Muscle layer of duodenum (tissue), 2 donors: ENCODE measurements at regions not wholly inside any gene's neighbourhood (a gene's known extent, or its start where the extent isn't known, plus 50 kb on each side); places are given as distances from the start of the nearest gene placed in this dataset.

Source experiments
- H3K27ac ChIP-seq: one replicate; pipeline ENCODE4 v1.7.0; 2013; ENCODE audit warnings: mild to moderate bottlenecking, low read length
- H3K27me3 ChIP-seq: one replicate; pipeline ENCODE4 v1.7.0; 2013; ENCODE audit warnings: low read depth, mild to moderate bottlenecking, control low read depth, low read length
- H3K36me3 ChIP-seq, 2 donors: one replicate each; pipeline ENCODE4 v1.7.0; 2013; ENCODE audit warnings: low read length in 2 of 2, control low read depth in 1 of 2, mild to moderate bottlenecking in 1 of 2; ENCODE audit not compliant: insufficient read depth in 2 of 2, control insufficient read depth in 1 of 2
- H3K4me1 ChIP-seq, 2 donors: one replicate each; pipeline ENCODE4 v1.7.0; 2013; ENCODE audit warnings: low read length in 2 of 2, mild to moderate bottlenecking in 2 of 2, control low read depth in 1 of 2, moderate library complexity in 1 of 2; ENCODE audit not compliant: insufficient read depth in 2 of 2, control insufficient read depth in 1 of 2
- H3K4me3 ChIP-seq, 2 donors: one replicate each; pipeline ENCODE4 v1.7.0; 2013; ENCODE audit warnings: low read length in 2 of 2, low read depth in 1 of 2, mild to moderate bottlenecking in 1 of 2
- H3K9me3 ChIP-seq, 2 donors: one replicate each; pipeline ENCODE4 v1.7.0; 2013; ENCODE audit warnings: low read length in 2 of 2, control low read depth in 1 of 2, mild to moderate bottlenecking in 1 of 2; ENCODE audit not compliant: control insufficient read depth in 1 of 2
- donor health status: healthy.

GRCh38 chr4:184306949-184307348 lies 89.3 kb upstream of the ENPP6 start:
- Histone ChIP-seq H3K27ac (no peak overlapping the region), H3K4me3 (no peak overlapping the region), H3K4me1 (no peaks in the 10 kb centered on the region), H3K36me3 (no peaks in the 10 kb centered on the region), H3K27me3 (no peaks in the 10 kb centered on the region), H3K9me3 (peaks cover 0 to 3% of the 10 kb centered on the region in 2 donors)

GRCh38 chr4:184306470-184306869 lies 88.8 kb upstream of the ENPP6 start:
- H3K9me3 ChIP-seq: peaks cover 0 to 3% of the 10 kb centered on the region in 2 donors
- no peaks in the 10 kb centered on the region for H3K4me1 ChIP-seq
- H3K27me3 ChIP-seq: no peaks in the 10 kb centered on the region
- H3K4me3 ChIP-seq: no peak overlapping the region
- no peaks in the 10 kb centered on the region for H3K36me3 ChIP-seq
- H3K27ac ChIP-seq: no peak overlapping the region

GRCh38 chr4:184300816-184301215 lies 83.1 kb upstream of the ENPP6 start:
- H3K4me1 ChIP-seq: no peaks in the 10 kb centered on the region
- peaks cover 0 to 3% of the 10 kb centered on the region in 2 donors for H3K9me3 ChIP-seq

GRCh38 chr4:184298254-184298653 lies 80.6 kb upstream of the ENPP6 start:
- Histone ChIP-seq H3K27me3 (no peaks in the 10 kb centered on the region), H3K4me1 (no peaks in the 10 kb centered on the region), H3K9me3 (no peaks in the 10 kb centered on the region), H3K4me3 (no peak overlapping the region), H3K36me3 (no peaks in the 10 kb centered on the region), H3K27ac (no peak overlapping the region)

More at GRCh38 chr4:184300816-184301215, 83.1 kb upstream of the ENPP6 start:
- no peak overlapping the region for H3K27ac ChIP-seq
- no peaks in the 10 kb centered on the region for H3K36me3 ChIP-seq
- no peak overlapping the region for H3K4me3 ChIP-seq
- no peaks in the 10 kb centered on the region for H3K27me3 ChIP-seq

- Histone ChIP-seq H3K27me3 (no peaks in the 10 kb centered on the region), H3K4me1 (no peaks in the 10 kb centered on the region), H3K36me3 (no peaks in the 10 kb centered on the region), H3K9me3 (no peaks in the 10 kb centered on the region), H3K4me3 (no peak overlapping the region), H3K27ac (no peak overlapping the region)
Measured at GRCh38 chr4:184295206-184295605, 77.5 kb upstream of the ENPP6 start.

GRCh38 chr4:184294606-184295133 lies 77.0 kb upstream of the ENPP6 start:
- no peaks in the 10 kb centered on the region for H3K27me3 ChIP-seq

GRCh38 chr4:184293552-184293951 lies 75.9 kb upstream of the ENPP6 start:
- H3K9me3 ChIP-seq: no peaks in the 10 kb centered on the region
- no peaks in the 10 kb centered on the region for H3K4me1 ChIP-seq
- no peaks in the 10 kb centered on the region for H3K36me3 ChIP-seq
- no peak overlapping the region for H3K27ac ChIP-seq
- H3K4me3 ChIP-seq: no peak overlapping the region
- H3K27me3 ChIP-seq: no peaks in the 10 kb centered on the region

More at GRCh38 chr4:184294606-184295133, 77.0 kb upstream of the ENPP6 start:
- H3K27ac ChIP-seq: no peak overlapping the region
- H3K4me3 ChIP-seq: no peak overlapping the region
- H3K4me1 ChIP-seq: no peaks in the 10 kb centered on the region
- H3K36me3 ChIP-seq: no peaks in the 10 kb centered on the region
- no peaks in the 10 kb centered on the region for H3K9me3 ChIP-seq

GRCh38 chr4:184292877-184293276 lies 75.2 kb upstream of the ENPP6 start:
- no peak overlapping the region for H3K27ac ChIP-seq
- H3K36me3 ChIP-seq: no peaks in the 10 kb centered on the region
- H3K4me3 ChIP-seq: no peak overlapping the region
- no peaks in the 10 kb centered on the region for H3K27me3 ChIP-seq
- peaks cover 0 to 3% of the 10 kb centered on the region in 2 donors for H3K4me1 ChIP-seq
- H3K9me3 ChIP-seq: no peaks in the 10 kb centered on the region

- H3K36me3 ChIP-seq: no peaks in the 10 kb centered on the region
- H3K27me3 ChIP-seq: no peaks in the 10 kb centered on the region
- no peak overlapping the region for H3K27ac ChIP-seq
- H3K4me1 ChIP-seq: peaks cover 0 to 4% of the 10 kb centered on the region in 2 donors
- no peaks in the 10 kb centered on the region for H3K9me3 ChIP-seq
- H3K4me3 ChIP-seq: no peak overlapping the region
Measured at GRCh38 chr4:184292465-184292867, 74.8 kb upstream of the ENPP6 start.

- Histone ChIP-seq H3K4me1 (peaks cover 0 to 4% of the 10 kb centered on the region in 2 donors), H3K4me3 (no peak overlapping the region), H3K27ac (peak overlapping the region; percentile 40), H3K36me3 (no peaks in the 10 kb centered on the region), H3K9me3 (no peaks in the 10 kb centered on the region), H3K27me3 (no peaks in the 10 kb centered on the region)
Measured at GRCh38 chr4:184289179-184289535, 71.5 kb upstream of the ENPP6 start.

GRCh38 chr4:184288451-184289178 lies 70.9 kb upstream of the ENPP6 start:
- Histone ChIP-seq H3K27me3 (no peaks in the 10 kb centered on the region), H3K4me1 (peaks cover 0 to 4% of the 10 kb centered on the region in 2 donors), H3K9me3 (no peaks in the 10 kb centered on the region), H3K4me3 (no peak overlapping the region), H3K36me3 (no peaks in the 10 kb centered on the region), H3K27ac (peak overlapping the region; percentile 40)
